Fibroblast of lung (primary cell): ENCODE measurements at regions not wholly inside any gene's neighbourhood (a gene's known extent, or its start where the extent isn't known, plus 50 kb on each side); places are given as distances from the start of the nearest gene placed in this dataset.

ENCODE experiments used
- DNase-seq, 2 donors: peaks; one replicate each; pipeline versions ENCODE4 v3.0.0 to v3.0.0-alpha.2; 2010; ENCODE audit warnings: low read depth in 2 of 2
- H2AFZ ChIP-seq: 2 replicates; pipeline ENCODE4 v1.5.1; 2012; ENCODE audit warnings: low read length, control low read depth, inconsistent platforms
- H3K27ac ChIP-seq: 2 replicates; pipeline ENCODE4 v1.5.1; 2011; ENCODE audit warnings: low read length, control low read depth; ENCODE audit not compliant: insufficient read depth
- H3K27me3 ChIP-seq: 2 replicates; pipeline ENCODE4 v1.5.1; 2011; ENCODE audit warnings: mild to moderate bottlenecking, low read length; ENCODE audit not compliant: control insufficient read depth, insufficient read depth
- H3K36me3 ChIP-seq: 2 replicates; pipeline ENCODE4 v1.5.1; 2011; ENCODE audit warnings: low read length; ENCODE audit not compliant: control insufficient read depth, insufficient read depth
- H3K4me1 ChIP-seq: 2 replicates; pipeline ENCODE4 v1.5.1; 2011; ENCODE audit warnings: low read length; ENCODE audit not compliant: control insufficient read depth, insufficient read depth; ENCODE audit errors: extremely low read depth
- H3K4me2 ChIP-seq: 2 replicates; pipeline ENCODE4 v1.5.1; 2011; ENCODE audit warnings: low read length, control low read depth; ENCODE audit not compliant: insufficient read depth; ENCODE audit errors: extremely low read depth
- H3K4me3 ChIP-seq, 4 experiments: fragments of 200-600 bp in 1 of 4; sonication (generic) in 1 of 4; replicated peaks in 1 of 4; 2 replicates each; pipeline ENCODE4 v1.5.1; 2011 to 2016; ENCODE audit warnings: low read length in 4 of 4, low read depth in 3 of 4, mild to moderate bottlenecking in 3 of 4, control low read depth in 2 of 4, inconsistent platforms in 1 of 4, mixed read lengths in 1 of 4; ENCODE audit not compliant: insufficient read depth in 1 of 4; ENCODE audit errors: control extremely low read depth in 1 of 4
- H3K79me2 ChIP-seq: 2 replicates; pipeline ENCODE4 v1.5.1; 2012; ENCODE audit warnings: mild to moderate bottlenecking, low read length, inconsistent platforms; ENCODE audit not compliant: control insufficient read depth, insufficient read depth
- H3K9ac ChIP-seq: 2 replicates; pipeline ENCODE4 v1.5.1; 2011; ENCODE audit warnings: mild to moderate bottlenecking, low read length, control low read depth; ENCODE audit not compliant: insufficient read depth
- H3K9me3 ChIP-seq: 2 replicates; pipeline ENCODE4 v1.5.1; 2012; ENCODE audit warnings: low read depth, low read length; ENCODE audit not compliant: control insufficient read depth, insufficient read depth
- H4K20me1 ChIP-seq: 2 replicates; pipeline ENCODE4 v1.5.1; 2011; ENCODE audit warnings: low read length; ENCODE audit not compliant: control insufficient read depth, insufficient read depth; ENCODE audit errors: extremely low read depth
- EZH2 ChIP-seq: IDR thresholded peaks from 2 replicates; pipeline ENCODE4 v1.5.1; 2012; ENCODE audit warnings: low read length, control low read depth, mild to moderate bottlenecking; ENCODE audit errors: missing control alignments
- TF ChIP-seq, protein P1 (sequence below), 2 donors: IDR thresholded peaks in 1 of 2; conservative IDR thresholded peaks in 1 of 2; 1 replicate in 1 of 2; 2 replicates in 1 of 2; pipeline ENCODE4 v1.5.1; 2011 to 2012; ENCODE audit warnings: low read length in 2 of 2, control low read depth in 1 of 2, inconsistent platforms in 1 of 2, low read depth in 1 of 2, mild to moderate bottlenecking in 1 of 2

DNA sequence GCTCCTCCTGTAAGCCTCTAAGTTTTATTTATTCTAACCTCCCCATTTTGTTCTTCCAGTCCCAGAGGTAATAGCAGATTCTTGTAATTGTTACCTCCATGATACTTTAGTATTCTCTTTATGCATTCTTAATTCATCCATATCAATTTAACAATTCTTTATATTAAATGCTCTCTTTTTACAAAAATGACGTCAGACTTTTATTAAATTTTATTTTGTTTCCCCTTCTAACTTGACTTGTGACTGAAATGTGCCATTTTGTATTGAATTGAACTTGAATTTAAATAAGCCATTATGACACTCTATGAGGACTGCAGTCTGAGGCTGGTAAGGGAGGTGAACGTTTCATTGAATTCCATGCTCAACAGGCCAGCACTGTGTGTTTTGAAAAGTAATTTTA lies 60.0 kb upstream of the NUDT10 start:
- no peak for DNase-seq
- Histone ChIP-seq H2AFZ (no peak overlapping the region), H3K4me2 (no peak overlapping the region), H3K36me3 (no peaks in the 10 kb centered on the region), H3K27me3 (no peaks in the 10 kb centered on the region), H4K20me1 (no peaks in the 10 kb centered on the region), H3K4me3 (no peak overlapping the region), H3K9ac (no peak overlapping the region), H3K4me1 (no peaks in the 10 kb centered on the region), H3K79me2 (no peaks in the 10 kb centered on the region), H3K27ac (no peak overlapping the region), H3K9me3 (no peaks in the 10 kb centered on the region)
- TF ChIP-seq, protein P1, sequence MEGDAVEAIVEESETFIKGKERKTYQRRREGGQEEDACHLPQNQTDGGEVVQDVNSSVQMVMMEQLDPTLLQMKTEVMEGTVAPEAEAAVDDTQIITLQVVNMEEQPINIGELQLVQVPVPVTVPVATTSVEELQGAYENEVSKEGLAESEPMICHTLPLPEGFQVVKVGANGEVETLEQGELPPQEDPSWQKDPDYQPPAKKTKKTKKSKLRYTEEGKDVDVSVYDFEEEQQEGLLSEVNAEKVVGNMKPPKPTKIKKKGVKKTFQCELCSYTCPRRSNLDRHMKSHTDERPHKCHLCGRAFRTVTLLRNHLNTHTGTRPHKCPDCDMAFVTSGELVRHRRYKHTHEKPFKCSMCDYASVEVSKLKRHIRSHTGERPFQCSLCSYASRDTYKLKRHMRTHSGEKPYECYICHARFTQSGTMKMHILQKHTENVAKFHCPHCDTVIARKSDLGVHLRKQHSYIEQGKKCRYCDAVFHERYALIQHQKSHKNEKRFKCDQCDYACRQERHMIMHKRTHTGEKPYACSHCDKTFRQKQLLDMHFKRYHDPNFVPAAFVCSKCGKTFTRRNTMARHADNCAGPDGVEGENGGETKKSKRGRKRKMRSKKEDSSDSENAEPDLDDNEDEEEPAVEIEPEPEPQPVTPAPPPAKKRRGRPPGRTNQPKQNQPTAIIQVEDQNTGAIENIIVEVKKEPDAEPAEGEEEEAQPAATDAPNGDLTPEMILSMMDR (conservative IDR thresholded peaks at IDR 0.05 in 1 of 2, IDR thresholded peaks at IDR 0.05 in 1 of 2; ENCODE audit: low read depth in 1 of 2, low read length in 2 of 2): no peak
- TF ChIP-seq EZH2: no peak

DNA sequence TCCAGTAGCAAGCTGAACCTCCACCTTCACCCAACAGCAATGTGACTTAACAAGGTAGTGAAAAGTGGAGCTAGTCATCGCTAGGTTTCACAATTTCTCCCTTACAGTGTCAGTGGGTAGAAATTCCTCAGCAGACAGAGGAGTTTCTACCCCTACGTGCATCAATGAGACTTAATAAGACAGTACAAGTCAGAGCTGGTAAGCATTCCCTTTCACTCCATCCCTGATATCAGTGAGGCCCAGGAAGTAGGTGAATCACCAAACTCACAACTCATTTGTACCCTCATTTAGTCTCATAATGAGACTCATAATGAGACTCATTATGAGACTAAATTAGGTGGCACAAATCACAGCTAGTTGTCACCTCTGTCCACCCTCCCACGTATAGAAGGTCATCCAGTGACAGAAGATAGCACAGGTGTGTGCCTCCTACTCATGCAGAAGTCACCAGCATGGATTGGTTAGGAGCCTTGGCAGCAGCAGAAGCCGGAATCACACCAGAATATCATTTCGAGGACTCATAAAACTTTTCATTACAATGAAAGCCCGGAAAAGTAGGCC lies 50.8 kb upstream of the NUDT10 start:
- Histone ChIP-seq H3K27me3 (no peaks in the 10 kb centered on the region), H2AFZ (no peak overlapping the region), H3K79me2 (no peaks in the 10 kb centered on the region), H3K4me1 (no peaks in the 10 kb centered on the region), H4K20me1 (no peaks in the 10 kb centered on the region), H3K27ac (no peak overlapping the region), H3K4me2 (no peak overlapping the region), H3K9ac (no peak overlapping the region), H3K9me3 (no peaks in the 10 kb centered on the region), H3K36me3 (no peaks in the 10 kb centered on the region), H3K4me3 (no peak overlapping the region)
- DNase-seq: no peak
- TF ChIP-seq, protein P1 (conservative IDR thresholded peaks at IDR 0.05 in 1 of 2, IDR thresholded peaks at IDR 0.05 in 1 of 2; ENCODE audit: low read depth in 1 of 2, low read length in 2 of 2): no peak
- no peak for TF ChIP-seq EZH2
